Stimulated activated effector memory CD8-positive, alpha-beta T cell treated with anti-CD3 and anti-CD28 coated beads, Interleukin-12 subunit alpha, Interleukin-12 subunit beta, amount 100 ng/mL, for 72 hours (primary cell): ENCODE measurements at regions not wholly inside any gene's neighbourhood (a gene's known extent, or its start where the extent isn't known, plus 50 kb on each side); places are given as distances from the start of the nearest gene placed in this dataset.

ENCODE experiments used
- ATAC-seq: fragments of 150-1000 bp; cut with Tn5 transposase; 2 replicates; pipeline ENCODE4 v1.10.0; 2021
- DNase-seq, 2 donors: peaks; one replicate each; pipeline ENCODE4 v3.0.0; 2021 to 2022; ENCODE audit warnings: low spot score in 2 of 2
- H3K27ac Mint-ChIP-seq: one replicate; pipeline ENCODE4 v1.8.0; 2022; ENCODE audit warnings: mild to moderate bottlenecking, mixed read lengths
- H3K36me3 Mint-ChIP-seq: one replicate; pipeline ENCODE4 v1.8.0; 2022; ENCODE audit warnings: mild to moderate bottlenecking, mixed read lengths
- H3K4me1 Mint-ChIP-seq: one replicate; pipeline ENCODE4 v1.8.0; 2022; ENCODE audit warnings: mixed read lengths
- H3K4me3 Mint-ChIP-seq: one replicate; pipeline ENCODE4 v1.8.0; 2022; ENCODE audit warnings: mild to moderate bottlenecking, mixed read lengths
- H3K9me3 Mint-ChIP-seq: one replicate; pipeline ENCODE4 v1.8.0; 2022; ENCODE audit warnings: mixed read lengths

GRCh38 chr9:71202931-71203330 is 81.5 kb upstream of the TRPM3 start:
- ATAC-seq (no peak), DNase-seq (no peak)
- H3K4me3 Mint-ChIP-seq, result no peak overlapping the region
- H3K36me3 Mint-ChIP-seq, result no peaks in the 10 kb centered on the region
- H3K27ac Mint-ChIP-seq, result no peak overlapping the region
- no peaks in the 10 kb centered on the region for H3K4me1 Mint-ChIP-seq
- H3K9me3 Mint-ChIP-seq, result peaks cover 3% of the 10 kb centered on the region

DNA sequence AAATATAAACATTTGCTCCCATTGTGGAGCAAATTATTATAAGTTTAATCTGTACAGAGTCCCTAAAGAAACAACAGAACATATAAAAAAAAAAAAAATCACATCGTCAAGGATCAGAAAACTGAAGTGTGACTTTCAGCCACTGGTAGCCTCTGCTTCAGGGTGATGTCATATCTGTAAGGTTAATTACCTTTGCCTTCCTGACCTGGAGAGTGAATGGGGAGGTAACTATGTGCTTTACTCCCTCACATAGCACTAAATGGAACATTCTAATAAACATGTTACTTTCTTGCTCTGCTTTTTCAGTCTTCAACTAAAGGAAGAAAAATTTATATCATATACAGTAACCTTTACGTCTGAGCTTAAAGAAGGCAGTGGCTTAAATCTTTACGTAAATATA is 70.3 kb upstream of the TRPM3 start:
- Mint-ChIP-seq H3K27ac (no peak overlapping the region), H3K4me1 (no peaks in the 10 kb centered on the region), H3K9me3 (peaks cover 9% of the 10 kb centered on the region), H3K4me3 (no peak overlapping the region), H3K36me3 (no peaks in the 10 kb centered on the region)
- ATAC-seq (no peak), DNase-seq (no peak)

DNA sequence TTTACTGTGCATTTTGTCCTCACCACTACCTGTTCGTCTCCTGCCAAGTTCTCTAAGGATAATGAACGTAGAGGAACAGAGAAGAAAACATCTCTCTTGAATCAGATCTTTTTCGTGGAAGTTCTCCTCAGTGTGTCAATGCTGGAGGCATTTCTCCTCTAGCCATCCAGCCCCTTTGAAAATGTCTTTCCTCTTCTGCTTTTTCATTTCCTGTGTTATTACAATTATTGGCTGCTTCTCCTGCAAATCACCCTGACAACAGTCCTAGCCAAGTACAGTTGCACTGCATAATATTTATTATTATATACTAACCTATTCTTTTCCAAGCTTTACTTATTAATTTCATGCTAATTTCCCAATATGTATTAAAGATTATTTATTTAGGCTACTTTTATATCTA is 61.8 kb upstream of the TRPM3 start:
- no peaks in the 10 kb centered on the region for H3K4me1 Mint-ChIP-seq
- no peak for ATAC-seq

GRCh38 chr9:71179183-71179582 is 57.8 kb upstream of the TRPM3 start:
- ATAC-seq, result no peak
- DNase-seq, result no peak
- no peaks in the 10 kb centered on the region for H3K36me3 Mint-ChIP-seq
- H3K4me1 Mint-ChIP-seq, result no peaks in the 10 kb centered on the region
- H3K9me3 Mint-ChIP-seq, result peaks cover 4% of the 10 kb centered on the region
- H3K4me3 Mint-ChIP-seq, result no peak overlapping the region
- no peak overlapping the region for H3K27ac Mint-ChIP-seq

More for the DNA sequence above, 61.8 kb upstream of the TRPM3 start:
- no peak for DNase-seq
- Mint-ChIP-seq H3K4me3 (no peak overlapping the region), H3K36me3 (no peaks in the 10 kb centered on the region), H3K9me3 (no peaks in the 10 kb centered on the region), H3K27ac (no peak overlapping the region)

- H3K4me3 Mint-ChIP-seq, result no peak overlapping the region
- no peaks in the 10 kb centered on the region for H3K4me1 Mint-ChIP-seq
- DNase-seq (no peak), ATAC-seq (no peak)
- H3K9me3 Mint-ChIP-seq, result peaks cover 4% of the 10 kb centered on the region
- H3K36me3 Mint-ChIP-seq, result no peaks in the 10 kb centered on the region
- H3K27ac Mint-ChIP-seq, result no peak overlapping the region
Measured at GRCh38 chr9:71177901-71178300, 56.5 kb upstream of the TRPM3 start.

DNA sequence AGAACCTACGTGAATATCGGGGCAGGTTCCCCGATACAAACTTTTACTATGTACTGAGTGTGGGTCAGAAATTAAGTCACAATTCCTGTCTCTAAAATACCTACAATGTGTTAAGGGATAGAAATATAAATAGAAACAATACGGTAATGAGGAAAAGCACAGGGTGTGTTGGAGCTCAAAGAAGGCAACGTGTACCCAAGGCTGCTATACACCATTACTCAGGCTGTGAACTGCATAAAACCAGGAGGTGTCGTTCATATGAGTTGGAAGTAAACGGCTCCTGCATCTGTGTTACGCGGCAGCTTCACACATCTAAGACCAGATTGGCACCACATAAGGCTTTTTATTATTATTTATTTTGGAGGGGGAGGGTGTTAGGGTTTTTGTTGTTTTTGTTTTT is 50.1 kb upstream of the TRPM3 start:
- ATAC-seq (no peak), DNase-seq (no peak)
- H3K27ac Mint-ChIP-seq, result no peak overlapping the region
- H3K36me3 Mint-ChIP-seq, result no peaks in the 10 kb centered on the region
- no peaks in the 10 kb centered on the region for H3K4me1 Mint-ChIP-seq
- peaks cover 10% of the 10 kb centered on the region for H3K9me3 Mint-ChIP-seq
- no peak overlapping the region for H3K4me3 Mint-ChIP-seq
